K562 (cell line): ENCODE measurements at regions not wholly inside any gene's neighbourhood (a gene's known extent, or its start where the extent isn't known, plus 50 kb on each side); places are given as distances from the start of the nearest gene placed in this dataset.

Experiments used
- CEBPB ChIP-seq: fragments of 450-650 bp; IDR thresholded peaks from 2 replicates; pipeline ENCODE4 v1.6.1; 2016; ENCODE audit warnings: missing genetic modification characterization, missing compliant biosample characterization
- CHD4 ChIP-seq: fragments of 200-600 bp; sonication (generic); IDR thresholded peaks from 3 replicates; pipeline ENCODE4 v1.6.1; 2012; ENCODE audit warnings: low read depth, mild to moderate bottlenecking, mixed read lengths, low read length, inconsistent platforms; ENCODE audit not compliant: insufficient read depth, insufficient replicate concordance, poor library complexity, severe bottlenecking
- CTCF ChIP-seq, 3 experiments: IDR thresholded peaks in 2 of 3; conservative IDR thresholded peaks in 1 of 3; 2 replicates each; pipeline ENCODE4 v1.5.1; 2011 to 2012; ENCODE audit warnings: low read length in 3 of 3, mild to moderate bottlenecking in 3 of 3, control low read depth in 2 of 3, improper control_type of control experiment in 1 of 3, inconsistent platforms in 1 of 3, low read depth in 1 of 3, mixed read lengths in 1 of 3, moderate library complexity in 1 of 3; ENCODE audit not compliant: insufficient read depth in 2 of 3
- FOS ChIP-seq: IDR thresholded peaks from 3 replicates; pipeline ENCODE4 v1.6.1; 2011; ENCODE audit not compliant: insufficient read length; ENCODE audit errors: extremely low read depth
- GTF3C2 ChIP-seq: IDR thresholded peaks from 3 replicates; pipeline ENCODE4 v1.6.1; 2011; ENCODE audit warnings: borderline replicate concordance, mild to moderate bottlenecking, moderate library complexity; ENCODE audit not compliant: insufficient read length; ENCODE audit errors: extremely low read depth
- POLR2A ChIP-seq: fragments of 450-650 bp; conservative IDR thresholded peaks from 2 replicates; pipeline ENCODE4 v1.6.1; 2016
- RAD21 ChIP-seq, 2 experiments: fragments of 250-450 bp in 1 of 2; fragments of 450-650 bp in 1 of 2; sonication (Bioruptor Pico) in 1 of 2; formaldehyde crosslinking in 1 of 2; IDR thresholded peaks in 1 of 2; conservative IDR thresholded peaks in 1 of 2; 2 replicates each; pipeline versions ENCODE4 v1.4.0 to v1.8.0; 2020 to 2022; ENCODE audit warnings: mild to moderate bottlenecking in 2 of 2, moderate library complexity in 1 of 2
- SPI1 ChIP-seq: IDR thresholded peaks from 2 replicates; pipeline ENCODE4 v1.6.1; 2011; ENCODE audit warnings: low read depth, low read length, control low read depth, borderline replicate concordance
- TCF3 ChIP-seq: sonication (generic); formaldehyde crosslinking; IDR thresholded peaks from 2 replicates; pipeline ENCODE4 v1.4.0; 2020; ENCODE audit warnings: mild to moderate bottlenecking, missing genetic modification reagents
- ZKSCAN8 ChIP-seq: fragments of 200-800 bp; sonication (Bioruptor generic); IDR thresholded peaks from 2 replicates; pipeline ENCODE4 v1.6.1; 2016; ENCODE audit warnings: missing genetic modification characterization, missing compliant biosample characterization
- ZNF274 ChIP-seq: IDR thresholded peaks from 2 replicates; pipeline ENCODE4 v1.6.1; 2011; ENCODE audit warnings: low read depth, mild to moderate bottlenecking, low read length, moderate library complexity, borderline replicate concordance
- ZNF740 ChIP-seq, 3 experiments: fragments of 200-800 bp in 1 of 3; sonication (Bioruptor generic) in 1 of 3; sonication (generic) in 1 of 3; formaldehyde crosslinking in 1 of 3; IDR thresholded peaks; 2 replicates each; pipeline versions ENCODE4 v1.6.1 to v1.8.0; 2016 to 2022; ENCODE audit warnings: mild to moderate bottlenecking in 2 of 3, missing compliant biosample characterization in 2 of 3, missing genetic modification characterization in 2 of 3, missing genetic modification reagents in 1 of 3
- TF ChIP-seq, protein P1 (sequence below): fragments of 250-450 bp; sonication (Bioruptor Pico); IDR thresholded peaks from 2 replicates; pipeline ENCODE4 v1.4.0; 2020

DNA sequence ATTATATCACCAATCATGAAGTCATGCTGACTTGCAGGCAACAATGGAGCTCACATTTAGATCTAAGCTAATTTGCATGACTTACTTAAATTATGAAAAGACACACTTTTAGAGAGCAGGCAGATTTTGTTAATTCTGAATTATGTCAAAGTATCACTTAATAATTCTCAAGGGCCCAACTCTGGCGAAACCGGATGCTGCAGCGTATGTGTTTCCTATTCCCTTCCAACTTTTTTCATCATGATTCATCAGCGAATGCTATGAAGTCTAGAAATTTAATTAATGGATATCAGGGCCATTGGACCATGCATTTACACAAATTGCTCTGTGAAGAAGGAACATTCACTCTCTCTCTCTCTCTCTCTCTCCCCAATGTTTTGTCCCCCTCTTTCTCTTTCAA lies 63.5 kb upstream of the GOLGA8A start:
- TF ChIP-seq CEBPB (tag) (no peak), CHD4 (no peak), CTCF (IDR thresholded peaks at IDR 0.05 in 2 of 3, conservative IDR thresholded peaks at IDR 0.05 in 1 of 3; ENCODE audit: insufficient read depth in 2 of 3, low read depth in 1 of 3, low read length in 3 of 3) (no peak), ZNF740 (CRISPR knock-in tag; IDR thresholded peaks at IDR 0.05) (no peak), ZNF740 (tag; IDR thresholded peaks at IDR 0.05) (no peak), RAD21 (CRISPR knock-in tag; conservative IDR thresholded peaks at IDR 0.05 in 1 of 2, IDR thresholded peaks at IDR 0.05 in 1 of 2) (no peak), POLR2A (no peak), ZNF274 (no peak), ZKSCAN8 (CRISPR knock-in tag) (no peak), TCF3 (CRISPR knock-in tag) (no peak), SPI1 (no peak), FOS (no peak), GTF3C2 (no peak)
- TF ChIP-seq, protein P1, sequence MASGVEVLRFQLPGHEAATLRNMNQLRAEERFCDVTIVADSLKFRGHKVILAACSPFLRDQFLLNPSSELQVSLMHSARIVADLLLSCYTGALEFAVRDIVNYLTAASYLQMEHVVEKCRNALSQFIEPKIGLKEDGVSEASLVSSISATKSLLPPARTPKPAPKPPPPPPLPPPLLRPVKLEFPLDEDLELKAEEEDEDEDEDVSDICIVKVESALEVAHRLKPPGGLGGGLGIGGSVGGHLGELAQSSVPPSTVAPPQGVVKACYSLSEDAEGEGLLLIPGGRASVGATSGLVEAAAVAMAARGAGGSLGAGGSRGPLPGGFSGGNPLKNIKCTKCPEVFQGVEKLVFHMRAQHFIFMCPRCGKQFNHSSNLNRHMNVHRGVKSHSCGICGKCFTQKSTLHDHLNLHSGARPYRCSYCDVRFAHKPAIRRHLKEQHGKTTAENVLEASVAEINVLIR (CRISPR knock-in tag), result no peak
